ENCODE measurements at regions not wholly inside any gene's neighbourhood (a gene's known extent, or its start where the extent isn't known, plus 50 kb on each side); places are given as distances from the start of the nearest gene placed in this dataset.
A peak's percentile ranks its signal among the peaks of the same experiment; 100 is the strongest.
"Not testable (repeated sequence)": the region's sequence is repeated elsewhere in the genome, so short reads cannot be mapped to it uniquely, and the experiment has no call there.

DNA sequence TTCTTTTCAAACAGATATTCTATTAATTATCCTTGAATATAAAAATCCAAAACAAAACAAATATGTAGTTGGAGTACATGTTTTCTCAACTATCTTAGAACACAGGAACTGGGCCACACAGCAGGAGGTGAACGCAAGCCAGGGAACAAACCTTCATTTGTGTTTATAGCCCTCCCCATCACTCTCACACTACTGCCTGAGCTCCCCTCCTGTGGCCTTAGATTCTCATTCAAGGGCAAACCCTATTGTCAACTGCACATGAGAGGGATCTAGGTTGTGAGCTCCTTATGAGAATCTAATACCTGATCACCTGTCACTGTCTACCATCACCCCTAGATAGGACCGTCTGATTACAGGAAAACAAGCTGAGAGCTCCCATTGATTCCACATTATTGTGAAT, 427.1 kb upstream of the PRR20A start:
- H3K27ac ChIP-seq (ENCODE audit: low read depth, low read length), result no peak overlapping the region
- WGBS, result 95% methylated on average over 2 of the region's 2 CpGs
- no peak overlapping the region for H3K4me3 ChIP-seq (ENCODE audit: low read length)

DNA sequence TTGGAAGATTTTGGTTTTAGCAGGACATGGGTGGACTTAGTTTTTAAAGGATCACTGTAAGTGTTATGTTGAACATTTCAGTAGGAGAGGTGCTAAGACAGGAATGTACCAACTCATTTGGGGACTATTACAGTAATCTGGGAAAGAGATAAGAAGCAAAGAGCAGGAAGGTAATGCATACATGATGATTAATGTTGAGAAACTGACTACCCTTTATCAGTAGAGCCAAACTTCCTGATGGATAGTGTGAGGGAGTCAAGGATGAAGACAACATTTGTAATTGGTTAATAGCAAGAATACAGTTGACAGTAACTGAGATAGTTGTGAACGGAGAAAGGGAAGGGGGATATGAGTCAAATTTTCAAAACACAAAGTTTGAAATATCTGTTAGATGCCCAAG, 421.9 kb upstream of the PRR20A start:
- WGBS, result 94% methylated on average over 1 of the region's 1 CpG
- no peaks in the 10 kb centered on the region for H3K27me3 ChIP-seq (ENCODE audit: insufficient read depth, low read length)
- no peak overlapping the region for H3K27ac ChIP-seq (ENCODE audit: low read depth, low read length)
- H3K9me3 ChIP-seq (ENCODE audit: insufficient read depth, low read depth, low read length), result no peaks in the 10 kb centered on the region
- H3K4me3 ChIP-seq (ENCODE audit: low read length), result no peak overlapping the region
- no peaks in the 10 kb centered on the region for H3K36me3 ChIP-seq (ENCODE audit: insufficient read depth, low read length)
- H3K9ac ChIP-seq (ENCODE audit: low read depth, low read length), result no peak overlapping the region
- no peaks in the 10 kb centered on the region for H3K4me1 ChIP-seq (ENCODE audit: insufficient read depth, low read length)

More for the DNA sequence above, 427.1 kb upstream of the PRR20A start:
- Histone ChIP-seq H3K4me1 (ENCODE audit: insufficient read depth, low read length) (no peaks in the 10 kb centered on the region), H3K9ac (ENCODE audit: low read depth, low read length) (no peak overlapping the region), H3K9me3 (ENCODE audit: insufficient read depth, low read depth, low read length) (no peaks in the 10 kb centered on the region), H3K36me3 (ENCODE audit: insufficient read depth, low read length) (no peaks in the 10 kb centered on the region), H3K27me3 (ENCODE audit: insufficient read depth, low read length) (no peaks in the 10 kb centered on the region)

DNA sequence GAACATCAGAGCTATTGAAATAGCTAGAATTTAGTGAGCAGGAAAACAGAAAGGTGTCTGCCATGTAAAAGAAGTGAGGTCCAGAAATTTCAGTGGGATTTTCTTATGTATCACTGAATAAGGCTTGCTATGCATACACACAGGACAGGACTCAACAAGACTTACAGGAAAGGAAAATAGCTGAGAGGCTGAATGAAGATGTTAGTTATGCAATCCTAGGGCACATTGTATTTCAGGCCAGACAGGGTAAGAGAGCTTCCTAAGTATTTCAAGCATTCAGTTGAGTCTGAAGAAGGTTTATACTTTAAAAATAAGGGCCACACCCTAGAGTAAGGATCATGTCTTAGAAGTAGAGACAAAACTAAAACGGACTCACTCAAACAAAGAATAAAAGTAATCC, 419.9 kb upstream of the PRR20A start:
- H3K27me3 ChIP-seq (ENCODE audit: insufficient read depth, low read length), result no peaks in the 10 kb centered on the region
- H3K4me1 ChIP-seq (ENCODE audit: insufficient read depth, low read length), result no peaks in the 10 kb centered on the region
- no peaks in the 10 kb centered on the region for H3K9me3 ChIP-seq (ENCODE audit: insufficient read depth, low read depth, low read length)
- H3K4me3 ChIP-seq (ENCODE audit: low read length), result no peak overlapping the region
- H3K27ac ChIP-seq (ENCODE audit: low read depth, low read length), result no peak overlapping the region
- H3K36me3 ChIP-seq (ENCODE audit: insufficient read depth, low read length), result no peaks in the 10 kb centered on the region
- H3K9ac ChIP-seq (ENCODE audit: low read depth, low read length), result no peak overlapping the region
- WGBS, result no CpG with 5 or more reads among the region's 1 CpG

DNA sequence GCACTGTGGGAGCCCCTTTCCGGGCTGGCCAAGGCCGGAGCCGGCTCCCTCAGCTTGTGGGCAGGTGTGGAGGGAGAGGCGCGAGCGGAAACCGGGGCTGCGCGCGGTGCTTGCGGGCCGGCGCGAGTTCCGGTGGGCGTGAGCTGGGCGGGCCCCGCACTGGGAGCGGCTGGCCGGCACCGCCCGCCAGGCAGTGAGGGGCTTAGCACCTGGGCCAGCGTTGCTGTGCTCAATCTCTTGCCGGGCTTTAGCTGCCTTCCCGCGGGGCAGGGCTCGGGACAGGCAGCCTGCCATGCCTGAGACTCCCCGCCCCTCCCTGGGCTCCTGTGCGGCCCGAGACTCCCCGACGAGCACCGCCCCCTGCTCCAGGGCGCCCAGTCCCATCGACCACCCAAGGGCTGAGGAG, 405.2 kb upstream of the PRR20A start:
- Histone ChIP-seq H3K4me1 (ENCODE audit: insufficient read depth, low read length) (no peaks in the 10 kb centered on the region; the same call in 1 of the 2 replicates), H3K27ac (ENCODE audit: low read depth, low read length) (no peak overlapping the region; the same call in 1 of the 2 replicates), H3K9ac (ENCODE audit: low read depth, low read length) (peak overlapping the region; percentile 51), H3K27me3 (ENCODE audit: insufficient read depth, low read length) (no peaks in the 10 kb centered on the region), H3K9me3 (ENCODE audit: insufficient read depth, low read depth, low read length) (no peaks in the 10 kb centered on the region), H3K4me3 (ENCODE audit: low read length) (peak overlapping the region; percentile 62), H3K36me3 (ENCODE audit: insufficient read depth, low read length) (no peaks in the 10 kb centered on the region)
- WGBS, result 60% methylated on average over 35 of the region's 35 CpGs

DNA sequence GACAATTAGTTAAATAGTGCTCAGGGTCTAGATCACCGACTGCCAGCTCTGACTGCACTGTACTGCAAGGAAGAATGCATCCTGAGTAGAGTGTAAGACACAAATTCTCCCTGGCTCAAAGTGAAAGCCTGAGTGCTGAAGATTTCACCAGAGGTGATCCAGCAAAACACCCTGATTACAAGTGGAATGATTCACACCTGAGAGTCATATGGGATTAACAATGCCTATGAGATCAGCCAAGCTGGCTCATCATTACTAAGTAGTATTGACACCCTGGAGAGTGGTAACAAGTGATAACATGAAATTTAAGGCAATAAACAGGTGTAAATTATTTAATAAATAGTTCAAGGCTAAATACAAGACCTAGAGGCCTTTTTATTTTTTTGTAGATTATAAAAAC, 403.8 kb upstream of the PRR20A start:
- no peak overlapping the region for H3K4me3 ChIP-seq (ENCODE audit: low read length)
- no peaks in the 10 kb centered on the region for H3K27me3 ChIP-seq (ENCODE audit: insufficient read depth, low read length)
- H3K9ac ChIP-seq (ENCODE audit: low read depth, low read length), result no peak overlapping the region
- WGBS, result 88% methylated on average over 1 of the region's 1 CpG
- no peaks in the 10 kb centered on the region for H3K36me3 ChIP-seq (ENCODE audit: insufficient read depth, low read length)
- H3K9me3 ChIP-seq (ENCODE audit: insufficient read depth, low read depth, low read length), result no peaks in the 10 kb centered on the region
- no peaks in the 10 kb centered on the region; the same call in 1 of the 2 replicates for H3K4me1 ChIP-seq (ENCODE audit: insufficient read depth, low read length)
- H3K27ac ChIP-seq (ENCODE audit: low read depth, low read length), result no peak overlapping the region

DNA sequence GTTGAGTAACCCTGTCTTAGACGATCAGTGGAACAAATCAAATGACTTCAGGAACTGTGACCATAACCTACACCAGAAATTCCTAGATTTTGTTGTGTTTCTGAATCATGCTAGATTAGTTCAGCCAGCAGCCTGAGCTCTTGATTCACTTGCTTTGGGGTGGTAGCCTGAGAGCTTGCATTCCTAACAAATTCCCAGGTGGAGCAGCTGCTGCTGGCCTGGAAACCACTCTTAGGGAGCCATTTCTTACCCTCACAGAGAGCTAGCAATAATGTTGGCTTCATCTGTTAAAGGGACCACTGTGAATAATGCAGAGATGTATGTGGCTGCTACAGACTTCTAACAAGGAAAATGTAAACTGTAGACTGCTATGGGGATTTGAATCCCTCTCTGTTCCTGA, 388.1 kb upstream of the PRR20A start:
- 100% methylated on average over 1 of the region's 1 CpG for WGBS
- no peaks in the 10 kb centered on the region for H3K9me3 ChIP-seq (ENCODE audit: insufficient read depth, low read depth, low read length)
- no peaks in the 10 kb centered on the region for H3K27me3 ChIP-seq (ENCODE audit: insufficient read depth, low read length)
- no peak overlapping the region for H3K9ac ChIP-seq (ENCODE audit: low read depth, low read length)
- no peaks in the 10 kb centered on the region for H3K36me3 ChIP-seq (ENCODE audit: insufficient read depth, low read length)
- H3K4me3 ChIP-seq (ENCODE audit: low read length), result no peak overlapping the region
- no peaks in the 10 kb centered on the region for H3K4me1 ChIP-seq (ENCODE audit: insufficient read depth, low read length)
- no peak overlapping the region for H3K27ac ChIP-seq (ENCODE audit: low read depth, low read length)

DNA sequence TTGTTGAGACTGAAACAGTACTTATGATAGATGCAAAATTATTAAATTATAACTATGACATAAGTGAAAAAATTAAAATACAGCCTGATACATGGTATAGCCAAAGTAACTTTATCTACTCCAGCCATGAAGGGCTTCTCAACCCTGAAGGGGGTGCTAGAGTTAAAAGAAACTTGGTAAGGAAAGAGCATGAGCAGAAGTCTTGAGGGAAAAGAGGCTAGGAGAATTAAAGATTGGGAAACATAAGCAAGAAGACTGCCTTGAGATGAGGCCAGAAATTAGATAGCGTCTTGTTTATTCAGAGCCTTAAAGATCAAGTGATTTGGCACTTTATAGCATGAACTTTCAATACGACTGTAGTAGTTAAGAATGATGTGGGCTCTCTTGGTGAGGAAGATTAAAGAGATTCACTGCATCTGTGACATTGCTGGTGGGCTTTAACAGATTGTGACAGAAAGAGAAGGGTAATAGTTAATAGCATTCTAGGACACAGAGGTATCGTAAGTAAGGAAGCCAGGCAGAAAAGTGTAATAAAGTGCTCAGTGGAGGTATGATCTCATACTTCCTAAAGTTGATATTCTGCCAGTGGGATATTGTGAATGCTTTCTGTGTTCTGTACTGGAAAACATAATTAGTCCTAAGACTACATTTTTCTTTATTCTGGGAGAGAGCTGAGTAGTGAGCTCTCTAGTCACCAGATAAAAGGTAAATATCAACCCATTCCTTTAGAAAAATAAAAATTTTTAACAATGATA, 385.4 kb upstream of the PRR20A start:
- no peaks in the 10 kb centered on the region for H3K36me3 ChIP-seq (ENCODE audit: insufficient read depth, low read length)
- H3K4me3 ChIP-seq (ENCODE audit: low read length), result no peak overlapping the region
- H3K4me1 ChIP-seq (ENCODE audit: insufficient read depth, low read length), result no peaks in the 10 kb centered on the region
- 87% methylated on average over 3 of the region's 3 CpGs for WGBS
- H3K27me3 ChIP-seq (ENCODE audit: insufficient read depth, low read length), result no peaks in the 10 kb centered on the region
- no peaks in the 10 kb centered on the region for H3K9me3 ChIP-seq (ENCODE audit: insufficient read depth, low read depth, low read length)
- no peak overlapping the region for H3K9ac ChIP-seq (ENCODE audit: low read depth, low read length)
- H3K27ac ChIP-seq (ENCODE audit: low read depth, low read length), result no peak overlapping the region

DNA sequence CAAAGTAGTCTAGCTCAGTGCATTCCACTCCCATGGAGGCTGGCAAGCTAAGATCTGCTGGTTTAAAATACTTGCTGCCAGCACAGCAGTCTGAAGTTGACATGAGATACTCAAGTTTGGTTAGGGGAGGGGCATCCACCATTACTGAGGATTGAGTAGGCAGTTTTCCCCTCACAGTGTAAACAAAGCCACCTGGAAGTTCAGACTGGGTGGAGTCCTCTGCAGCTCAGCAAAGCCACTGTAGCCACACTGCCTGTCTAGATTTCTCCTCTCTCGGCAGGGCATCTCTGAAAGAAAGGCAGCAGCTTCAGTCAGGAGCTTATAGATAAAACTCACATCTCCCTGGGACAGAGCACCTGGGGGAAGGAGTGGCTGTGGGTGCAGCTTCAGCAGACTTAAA, 377.4 kb upstream of the PRR20A start:
- H3K27ac ChIP-seq (ENCODE audit: low read depth, low read length); H3K36me3 ChIP-seq (ENCODE audit: insufficient read depth, low read length); H3K9ac ChIP-seq (ENCODE audit: low read depth, low read length); H3K4me3 ChIP-seq (ENCODE audit: low read length); H3K9me3 ChIP-seq (ENCODE audit: insufficient read depth, low read depth, low read length); H3K27me3 ChIP-seq (ENCODE audit: insufficient read depth, low read length); H3K4me1 ChIP-seq (ENCODE audit: insufficient read depth, low read length): not testable (repeated sequence)
- WGBS, result 93% methylated on average over 1 of the region's 1 CpG

DNA sequence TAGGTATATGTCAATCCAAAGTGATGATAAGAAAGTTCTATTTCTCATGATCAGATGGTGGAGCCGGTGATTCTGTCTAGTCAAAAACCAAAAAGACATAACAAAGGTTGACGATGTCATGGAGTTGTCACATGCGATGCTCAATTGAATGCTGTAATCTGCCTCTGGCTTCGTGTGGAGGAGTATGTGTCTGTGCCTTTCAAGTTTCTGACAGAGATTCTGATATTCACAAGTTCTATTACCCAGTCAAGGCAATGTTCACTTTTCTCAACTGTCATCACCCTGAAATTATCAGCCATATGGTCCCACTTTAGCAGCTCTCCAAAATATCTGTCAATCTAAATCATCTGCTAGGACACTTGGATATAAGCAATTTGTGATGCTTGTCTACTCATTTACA, 367.6 kb upstream of the PRR20A start:
- H3K27ac ChIP-seq (ENCODE audit: low read depth, low read length), result no peak overlapping the region
- H3K4me3 ChIP-seq (ENCODE audit: low read length), result no peak overlapping the region
- H3K27me3 ChIP-seq (ENCODE audit: insufficient read depth, low read length), result no peaks in the 10 kb centered on the region
- WGBS, result 92% methylated on average over 4 of the region's 4 CpGs
- H3K9me3 ChIP-seq (ENCODE audit: insufficient read depth, low read depth, low read length), result no peaks in the 10 kb centered on the region
- H3K9ac ChIP-seq (ENCODE audit: low read depth, low read length), result no peak overlapping the region
- no peaks in the 10 kb centered on the region for H3K4me1 ChIP-seq (ENCODE audit: insufficient read depth, low read length)
- no peaks in the 10 kb centered on the region for H3K36me3 ChIP-seq (ENCODE audit: insufficient read depth, low read length)

DNA sequence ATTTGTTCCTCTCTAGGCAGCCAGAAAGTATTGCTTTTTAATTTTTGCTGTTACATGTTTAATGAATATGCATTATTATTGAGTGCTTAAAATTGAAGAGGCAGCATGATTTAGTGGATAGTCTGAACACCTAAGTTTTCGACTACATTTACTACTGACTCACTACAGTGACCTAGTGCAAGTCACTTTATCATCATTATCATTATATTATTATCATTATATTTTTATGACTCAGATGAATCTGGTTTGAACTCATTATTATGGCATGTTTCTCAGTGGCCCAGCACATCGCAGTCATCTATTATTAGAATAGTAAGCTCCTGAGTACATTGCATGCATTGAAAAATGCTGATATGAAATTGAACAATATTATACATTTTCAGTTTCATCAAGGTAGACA, 351.2 kb upstream of the PRR20A start:
- 83% methylated on average over 1 of the region's 2 CpGs for WGBS

DNA sequence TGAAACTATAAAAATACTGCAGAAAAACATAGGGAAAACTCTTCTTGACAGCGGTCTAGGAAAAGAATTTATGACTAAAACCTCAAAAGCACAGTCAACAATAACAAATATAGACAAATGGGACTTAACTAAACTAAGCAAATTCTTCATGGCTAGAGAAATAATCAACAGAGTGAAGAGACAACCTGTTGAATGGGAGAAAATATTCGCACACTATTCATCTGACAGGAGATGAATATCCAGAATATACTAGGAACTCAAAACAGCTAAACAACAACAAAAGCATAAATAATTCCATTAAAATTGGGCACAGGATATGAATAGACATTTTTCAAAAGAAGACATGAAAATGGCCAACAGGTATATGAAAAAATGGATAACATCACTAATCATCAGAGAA, 303.6 kb upstream of the PRR20A start:
- H3K36me3 ChIP-seq (ENCODE audit: insufficient read depth, low read length), result no peaks in the 10 kb centered on the region
- no peak overlapping the region for H3K4me3 ChIP-seq (ENCODE audit: low read length)
- WGBS, result 100% methylated on average over 2 of the region's 2 CpGs
- H3K4me1 ChIP-seq (ENCODE audit: insufficient read depth, low read length), result no peaks in the 10 kb centered on the region
- H3K27ac ChIP-seq (ENCODE audit: low read depth, low read length), result no peak overlapping the region
- H3K9ac ChIP-seq (ENCODE audit: low read depth, low read length), result no peak overlapping the region
- peaks cover 6% of the 10 kb centered on the region; the same call in 1 of the 2 replicates for H3K9me3 ChIP-seq (ENCODE audit: insufficient read depth, low read depth, low read length)
- H3K27me3 ChIP-seq (ENCODE audit: insufficient read depth, low read length), result no peaks in the 10 kb centered on the region

More for the DNA sequence above, 351.2 kb upstream of the PRR20A start:
- Histone ChIP-seq H3K4me3 (ENCODE audit: low read length) (no peak overlapping the region), H3K9me3 (ENCODE audit: insufficient read depth, low read depth, low read length) (no peaks in the 10 kb centered on the region), H3K27me3 (ENCODE audit: insufficient read depth, low read length) (no peaks in the 10 kb centered on the region), H3K9ac (ENCODE audit: low read depth, low read length) (no peak overlapping the region), H3K27ac (ENCODE audit: low read depth, low read length) (no peak overlapping the region), H3K36me3 (ENCODE audit: insufficient read depth, low read length) (no peaks in the 10 kb centered on the region), H3K4me1 (ENCODE audit: insufficient read depth, low read length) (no peaks in the 10 kb centered on the region)

DNA sequence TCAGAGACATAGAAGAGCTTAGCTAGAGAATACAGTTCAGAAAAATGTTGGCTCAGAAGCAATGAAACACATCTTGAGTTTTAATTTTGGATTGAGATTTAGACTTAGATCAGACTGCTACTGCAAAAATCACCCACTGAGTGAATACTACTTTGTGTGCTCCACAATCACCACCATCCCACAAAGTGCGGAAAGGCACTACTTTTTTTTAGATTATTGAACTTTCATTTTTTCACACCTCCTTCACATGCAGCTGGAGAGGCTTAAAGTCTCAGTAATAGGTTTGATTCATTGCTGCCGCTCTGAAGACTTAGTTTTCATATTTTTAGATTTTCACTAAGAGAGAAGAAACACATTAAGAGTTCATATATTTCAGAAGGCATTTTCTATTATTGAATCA, 289.9 kb upstream of the PRR20A start:
- Histone ChIP-seq H3K9me3 (ENCODE audit: insufficient read depth, low read depth, low read length) (no peaks in the 10 kb centered on the region), H3K27ac (ENCODE audit: low read depth, low read length) (no peak overlapping the region), H3K36me3 (ENCODE audit: insufficient read depth, low read length) (no peaks in the 10 kb centered on the region), H3K27me3 (ENCODE audit: insufficient read depth, low read length) (no peaks in the 10 kb centered on the region), H3K4me1 (ENCODE audit: insufficient read depth, low read length) (no peaks in the 10 kb centered on the region), H3K4me3 (ENCODE audit: low read length) (no peak overlapping the region), H3K9ac (ENCODE audit: low read depth, low read length) (no peak overlapping the region)
- 100% methylated on average over 1 of the region's 2 CpGs for WGBS
